ENCODE measurements at regions not wholly inside any gene's neighbourhood (a gene's known extent, or its start where the extent isn't known, plus 50 kb on each side); places are given as distances from the start of the nearest gene placed in this dataset.

- TF ChIP-seq EP300 (IDR thresholded peaks at IDR 0.05) (no peak), CTCF (IDR thresholded peaks at IDR 0.05) (no peak)
These were observed 496.3 kb downstream of the DHX35 start for GRCh38 chr20:39458452-39458851.
